CD4-positive, alpha-beta T cell treated with Interleukin-4 for 4 hours (primary cell): ENCODE measurements at regions not wholly inside any gene's neighbourhood (a gene's known extent, or its start where the extent isn't known, plus 50 kb on each side); places are given as distances from the start of the nearest gene placed in this dataset.

Source experiments
- DNase-seq: peaks from one replicate; pipeline ENCODE4 v3.0.0-alpha.2; 2020

- no peak for DNase-seq
Measured at GRCh38 chr15:69505956-69506556, 53.4 kb downstream of the RPLP1 start.

- DNase-seq, result no peak
Measured at GRCh38 chr15:69508659-69509058, 56.0 kb downstream of the RPLP1 start.

- DNase-seq, result peak; percentile 14
Measured at GRCh38 chr15:69509131-69509530, 56.5 kb downstream of the RPLP1 start.

GRCh38 chr15:69510556-69510955 is 57.9 kb downstream of the RPLP1 start:
- no peak for DNase-seq

GRCh38 chr15:69511015-69511414 is 58.4 kb downstream of the RPLP1 start:
- no peak for DNase-seq

GRCh38 chr15:69511716-69512340 is 59.2 kb downstream of the RPLP1 start:
- DNase-seq, result no peak

GRCh38 chr15:69513450-69513960 is 60.9 kb downstream of the RPLP1 start:
- no peak for DNase-seq

- no peak for DNase-seq
Measured at GRCh38 chr15:69513986-69514385, 61.4 kb downstream of the RPLP1 start.

- DNase-seq, result no peak
Measured at GRCh38 chr15:69515508-69515907, 62.9 kb downstream of the RPLP1 start.

- DNase-seq, result no peak
Measured at GRCh38 chr15:69515926-69516325, 63.3 kb downstream of the RPLP1 start.

- no peak for DNase-seq
Measured at GRCh38 chr15:69517052-69517451, 64.4 kb downstream of the RPLP1 start.

- no peak for DNase-seq
Measured at GRCh38 chr15:69518806-69519205, 66.2 kb downstream of the RPLP1 start.

- DNase-seq, result no peak
Measured at GRCh38 chr15:69520067-69520466, 67.4 kb downstream of the RPLP1 start.

- no peak for DNase-seq
Measured at GRCh38 chr15:69522361-69522760, 69.7 kb downstream of the RPLP1 start.

GRCh38 chr15:69523010-69524001 is 70.7 kb downstream of the RPLP1 start:
- DNase-seq, result peak; percentile 40

- no peak for DNase-seq
Measured at GRCh38 chr15:69524296-69524695, 71.7 kb downstream of the RPLP1 start.

- no peak for DNase-seq
Measured at GRCh38 chr15:69524814-69525213, 72.2 kb downstream of the RPLP1 start.

GRCh38 chr15:69525543-69525942 is 72.9 kb downstream of the RPLP1 start:
- DNase-seq, result no peak

GRCh38 chr15:69526081-69527061 is 73.8 kb downstream of the RPLP1 start:
- DNase-seq, result no peak

- DNase-seq, result no peak
Measured at GRCh38 chr15:69529141-69529540, 76.5 kb downstream of the RPLP1 start.

GRCh38 chr15:69529961-69530633 is 77.5 kb downstream of the RPLP1 start:
- DNase-seq, result no peak
